ENCODE measurements at regions not wholly inside any gene's neighbourhood (a gene's known extent, or its start where the extent isn't known, plus 50 kb on each side); places are given as distances from the start of the nearest gene placed in this dataset.

DNA sequence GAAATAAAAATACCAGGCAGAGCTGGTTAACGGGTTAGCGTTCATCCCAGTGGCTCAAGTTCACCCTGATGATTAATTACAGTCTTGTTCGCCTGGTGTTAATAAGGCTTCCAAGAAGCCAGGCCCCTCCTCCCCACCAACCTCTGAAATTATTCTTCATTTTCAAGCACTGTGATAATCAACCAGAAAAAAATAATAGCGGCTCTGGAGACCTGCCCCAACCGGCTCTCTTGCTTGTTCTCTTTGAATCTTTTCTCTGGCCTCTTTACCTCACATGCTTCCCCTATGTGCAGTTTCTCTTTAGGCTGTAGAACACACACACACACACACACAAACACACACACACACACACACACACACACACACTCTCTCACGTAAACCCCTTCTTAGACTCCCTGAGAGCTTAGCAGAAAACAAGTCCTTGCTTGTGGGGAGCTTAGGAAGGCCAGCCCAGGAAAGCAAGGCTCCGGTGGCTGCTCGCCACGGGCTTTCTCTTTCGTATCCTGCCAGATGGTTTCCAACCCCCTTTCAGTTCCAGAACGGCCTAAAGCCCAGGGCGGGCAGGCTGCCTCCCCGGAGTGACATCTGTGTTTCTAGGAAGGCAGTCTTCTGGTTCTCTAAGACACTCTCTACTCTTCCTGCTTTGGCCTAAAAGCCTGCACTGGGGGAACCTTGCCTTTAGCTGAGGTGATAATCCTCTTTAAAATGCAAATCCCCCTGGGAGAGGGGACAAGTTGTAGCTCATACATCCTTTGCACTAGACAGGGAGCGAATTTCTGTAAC lies 106.4 kb upstream of the SESN3 start:
- no peak for DNase-seq (ENCODE audit: insufficient read length, low spot score)
- no peak for FAIRE-seq

DNA sequence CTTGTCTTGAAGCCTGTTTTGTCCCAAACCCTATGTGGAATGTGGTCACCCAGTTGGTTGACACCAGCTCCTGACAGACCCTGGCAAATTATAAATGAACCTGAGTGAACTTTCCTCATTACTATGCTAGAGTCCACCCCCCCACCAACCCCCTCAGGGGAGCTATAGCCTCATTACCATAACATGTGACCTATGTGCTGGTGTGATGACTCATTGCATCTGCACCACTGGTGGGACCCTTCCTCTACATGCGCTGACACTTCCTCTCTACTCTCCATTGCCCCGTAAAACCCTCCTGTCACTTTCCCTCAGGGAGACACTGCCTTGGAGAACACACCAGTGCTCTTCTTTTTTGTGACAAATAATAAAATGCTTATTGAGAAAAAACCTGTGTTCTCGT lies 105.0 kb upstream of the SESN3 start:
- no peak for DNase-seq (ENCODE audit: insufficient read length, low spot score)
- no peak for FAIRE-seq

DNA sequence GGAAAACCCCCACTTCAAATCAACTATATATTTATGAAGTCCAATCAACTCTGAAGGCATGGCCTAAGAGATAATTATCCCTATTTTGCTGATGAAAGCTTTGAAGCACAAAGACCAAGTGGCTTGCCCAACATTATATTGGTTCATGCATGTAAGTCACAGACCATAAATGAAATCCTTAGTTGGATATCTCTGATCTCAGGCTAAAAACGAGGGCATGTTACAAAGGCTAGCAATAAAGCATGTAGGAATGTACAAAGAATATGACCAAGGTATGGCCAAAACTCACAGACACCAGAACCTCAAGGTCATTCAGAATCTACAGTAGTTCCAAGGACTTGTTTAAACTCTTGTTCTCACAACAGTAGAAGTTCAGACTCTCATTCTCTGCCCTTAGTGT lies 100.2 kb upstream of the SESN3 start:
- FAIRE-seq = no peak
- DNase-seq (ENCODE audit: insufficient read length, low spot score) = no peak

DNA sequence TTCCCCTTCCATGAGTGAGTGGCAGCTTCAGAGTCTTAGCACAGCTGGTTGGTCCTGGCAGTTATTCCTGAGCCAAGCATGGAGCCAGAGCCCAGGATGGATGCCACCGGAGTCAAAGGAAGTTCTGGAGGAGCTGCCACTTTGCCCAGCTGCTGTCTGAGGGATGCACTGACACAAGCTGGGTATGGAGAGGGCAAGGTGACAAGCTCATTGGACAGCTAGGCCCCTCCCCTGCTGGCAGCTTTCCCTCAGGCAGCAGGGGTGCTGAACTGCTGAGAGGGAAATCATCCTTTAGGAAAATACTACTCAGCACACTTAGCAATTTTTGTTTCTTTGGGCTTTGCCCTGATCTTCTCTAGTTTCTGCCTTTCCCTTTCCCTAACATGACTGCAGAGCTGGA lies 99.3 kb upstream of the SESN3 start:
- no peak for FAIRE-seq

DNA sequence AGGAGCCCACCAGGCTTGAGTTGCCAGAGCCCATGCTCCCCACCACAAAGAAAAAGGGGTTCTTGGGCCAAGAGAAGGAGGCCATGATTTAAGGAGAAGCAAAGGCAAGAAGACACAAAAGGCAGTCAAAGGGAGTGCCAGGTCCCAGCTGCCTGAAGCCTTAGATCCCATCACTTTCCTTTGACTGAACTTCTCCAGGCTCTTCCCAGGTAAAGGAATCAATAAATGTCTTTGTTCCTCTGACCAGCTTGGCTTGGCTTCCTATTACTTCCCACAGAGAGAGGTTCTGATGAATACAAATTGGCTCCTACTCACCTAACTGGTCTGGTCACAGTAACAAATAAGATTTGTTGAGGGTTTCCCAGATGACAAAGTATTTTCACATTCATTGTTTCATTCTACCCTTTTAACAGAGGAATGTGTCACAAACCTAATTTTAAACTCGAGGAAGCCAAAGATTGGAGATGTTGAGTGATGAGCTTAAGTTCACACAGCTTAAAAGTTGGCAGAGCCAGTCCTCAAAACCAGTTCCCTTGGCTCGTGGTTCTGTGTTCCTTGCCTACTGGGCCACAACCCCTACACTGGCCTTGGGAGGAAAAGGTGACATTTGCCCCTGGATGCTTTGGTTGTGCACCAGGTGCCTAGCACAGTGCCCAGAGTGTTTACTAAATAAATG lies 96.4 kb upstream of the SESN3 start:
- FAIRE-seq (no peak), DNase-seq (ENCODE audit: insufficient read length, low spot score) (no peak)

More for the DNA sequence above, 99.3 kb upstream of the SESN3 start:
- DNase-seq (ENCODE audit: insufficient read length, low spot score) = no peak

DNA sequence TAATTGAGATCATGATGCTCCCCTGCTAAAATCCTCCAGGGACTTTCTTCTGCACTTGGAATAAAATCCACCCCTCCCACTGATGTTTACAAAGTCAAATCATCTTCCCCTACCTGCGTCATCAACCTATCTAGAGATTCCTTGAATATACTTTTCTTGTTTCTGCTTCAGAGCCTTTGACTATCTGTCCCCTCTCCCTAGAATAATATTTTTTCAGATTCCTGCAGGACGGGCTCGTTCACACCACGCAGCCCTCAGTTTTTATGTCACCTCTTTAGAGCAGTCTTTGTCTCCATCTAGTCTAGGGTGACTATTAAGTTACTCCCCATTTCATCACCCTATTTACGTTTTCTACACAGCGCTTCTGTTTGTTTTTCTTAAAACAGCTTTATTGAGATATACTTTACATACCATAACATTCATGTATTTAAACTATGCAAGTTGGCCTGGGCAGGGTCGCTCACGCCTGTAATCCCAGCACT lies 94.8 kb upstream of the SESN3 start:
- FAIRE-seq = no peak
- DNase-seq (ENCODE audit: insufficient read length, low spot score) = no peak

DNA sequence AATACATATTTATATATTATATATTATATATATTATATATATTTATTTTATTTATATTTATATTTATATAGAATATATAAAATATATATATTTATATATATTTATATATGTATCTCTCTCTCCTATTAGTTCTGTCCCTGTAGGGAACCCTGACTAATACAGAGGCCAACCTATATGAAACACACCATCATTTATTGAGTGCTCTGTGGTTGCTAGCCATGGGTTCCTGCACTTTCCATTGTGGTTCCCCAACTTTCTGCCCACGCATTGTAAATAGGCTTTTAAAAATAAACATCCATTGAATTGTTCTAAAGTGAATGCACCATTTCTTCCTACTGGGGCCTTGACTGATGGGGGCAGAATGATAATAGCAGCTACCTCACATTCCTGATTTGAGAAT lies 93.8 kb upstream of the SESN3 start:
- no peak for DNase-seq (ENCODE audit: insufficient read length, low spot score)

DNA sequence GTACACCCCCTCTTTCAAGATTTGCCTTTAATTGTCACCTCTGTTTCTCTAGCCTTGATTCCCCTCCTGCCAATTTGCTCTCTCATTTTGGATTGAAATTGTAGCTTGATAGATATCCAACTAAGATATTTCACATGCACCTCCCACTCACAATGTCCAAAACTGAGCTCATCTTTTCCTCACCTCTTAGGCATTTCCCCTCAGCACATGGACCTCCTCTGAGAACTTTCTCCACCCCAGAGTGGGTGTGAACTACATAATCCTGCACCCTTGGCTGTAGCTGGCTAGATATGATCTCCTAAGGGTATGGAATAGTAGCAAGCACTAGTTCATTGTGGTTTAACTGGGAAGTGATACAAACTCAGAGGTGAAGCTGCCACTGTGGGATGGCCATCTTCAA lies 91.5 kb upstream of the SESN3 start:
- no peak for FAIRE-seq
- no peak for DNase-seq (ENCODE audit: insufficient read length, low spot score)

More for the DNA sequence above, 93.8 kb upstream of the SESN3 start:
- FAIRE-seq = no peak

DNA sequence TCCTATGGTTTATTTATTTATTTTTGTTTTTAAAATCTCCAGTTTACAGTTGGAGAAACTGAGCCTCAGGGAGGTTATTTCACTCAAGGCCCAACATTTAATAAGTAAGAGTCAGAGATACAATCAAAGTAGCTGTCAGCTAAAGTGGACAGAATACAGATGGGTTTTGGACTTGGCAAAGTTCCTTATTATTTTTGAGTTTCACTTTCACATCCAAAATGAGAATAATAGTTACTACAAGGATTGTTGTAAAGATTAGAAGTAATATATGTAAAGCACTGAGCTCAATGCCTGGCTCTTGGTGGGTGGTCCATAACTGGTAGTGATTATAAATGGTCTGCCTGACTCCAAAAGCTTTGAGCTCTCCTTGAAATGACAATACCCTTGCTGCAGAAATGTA lies 87.5 kb upstream of the SESN3 start:
- no peak for FAIRE-seq

DNA sequence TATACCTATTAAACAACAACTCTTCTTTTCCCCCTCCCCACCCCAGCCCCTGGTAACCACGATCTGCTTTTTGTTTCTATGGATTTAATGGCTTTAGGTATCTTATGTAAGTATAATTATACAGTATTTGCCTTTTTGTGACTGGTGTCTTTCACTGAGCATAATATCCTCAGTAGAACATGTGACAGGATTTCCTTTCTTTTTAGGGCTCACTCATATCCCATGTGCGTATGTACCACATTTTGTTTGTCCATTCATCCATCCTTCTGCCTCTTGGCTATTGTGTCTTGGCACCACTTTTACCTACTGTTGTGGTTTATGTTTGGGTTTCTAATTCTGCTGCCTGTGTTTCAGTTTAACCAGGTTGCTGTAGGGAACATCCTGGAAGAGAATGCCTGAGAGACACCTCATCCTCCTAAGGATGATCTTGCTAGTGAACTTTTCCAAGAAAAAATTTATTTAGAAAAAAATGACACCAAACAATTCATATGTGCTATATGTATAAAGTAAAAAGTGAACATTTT lies 77.6 kb upstream of the SESN3 start:
- FAIRE-seq (no peak), DNase-seq (ENCODE audit: insufficient read length, low spot score) (no peak)

More for the DNA sequence above, 87.5 kb upstream of the SESN3 start:
- no peak for DNase-seq (ENCODE audit: insufficient read length, low spot score)

DNA sequence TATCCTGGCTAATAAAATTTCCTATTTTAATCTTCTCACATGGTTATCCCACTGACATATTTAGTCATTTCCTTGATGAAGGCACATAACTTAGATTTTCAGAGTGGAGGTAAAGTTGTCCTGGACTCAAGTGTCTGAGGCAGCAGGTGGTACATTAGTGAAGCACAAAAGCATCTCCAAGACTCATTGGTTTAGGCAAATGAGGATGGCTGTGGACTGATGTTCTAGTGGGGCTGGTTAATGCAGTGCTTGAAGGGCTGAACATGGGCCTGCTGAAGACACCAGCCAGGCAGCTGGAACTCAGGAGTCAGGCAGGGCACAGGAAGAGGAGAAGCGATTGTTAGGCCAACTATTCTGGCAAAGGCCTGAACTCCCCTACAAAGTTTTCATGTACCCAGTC lies 76.3 kb upstream of the SESN3 start:
- FAIRE-seq (no peak), DNase-seq (ENCODE audit: insufficient read length, low spot score) (no peak)

DNA sequence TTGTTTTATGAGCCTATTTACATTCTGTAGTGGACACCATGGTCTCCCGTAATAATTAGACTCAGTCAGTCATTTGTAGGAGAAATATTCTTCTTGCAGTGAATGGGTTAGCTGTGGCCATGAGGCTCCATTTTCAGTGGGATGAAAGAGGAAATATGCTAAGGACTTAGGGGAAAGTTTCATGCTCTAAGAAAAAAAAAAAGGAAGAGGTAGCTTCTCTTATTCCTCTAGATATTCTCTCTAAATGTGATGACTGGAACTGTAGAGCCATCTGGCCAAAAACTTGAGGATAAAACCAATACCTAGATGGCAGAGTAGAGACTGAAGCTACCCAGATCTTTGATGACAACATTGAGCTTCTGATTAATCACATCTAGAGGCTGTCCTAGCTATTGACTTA lies 75.8 kb upstream of the SESN3 start:
- FAIRE-seq (no peak), DNase-seq (ENCODE audit: insufficient read length, low spot score) (no peak)

DNA sequence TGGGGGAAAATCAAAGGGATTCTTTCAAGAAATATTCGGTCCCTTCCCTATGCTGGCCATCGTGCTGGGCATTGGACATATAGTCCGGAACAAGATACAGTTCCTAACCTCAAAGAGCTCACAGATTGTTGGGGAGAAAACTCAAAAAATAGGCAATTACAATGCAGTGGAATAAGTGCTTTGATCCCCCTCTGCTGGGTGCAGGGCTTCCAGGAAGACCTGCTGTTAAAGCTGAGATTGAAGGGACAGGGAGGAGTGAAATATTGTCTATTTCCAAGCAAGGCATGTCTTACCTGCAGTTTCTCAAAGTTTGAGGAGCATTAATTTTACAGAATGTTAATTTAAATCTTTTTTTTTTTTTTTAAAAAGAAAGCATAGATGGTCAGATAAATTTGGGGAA lies 75.1 kb upstream of the SESN3 start:
- FAIRE-seq = no peak
- no peak for DNase-seq (ENCODE audit: insufficient read length, low spot score)

DNA sequence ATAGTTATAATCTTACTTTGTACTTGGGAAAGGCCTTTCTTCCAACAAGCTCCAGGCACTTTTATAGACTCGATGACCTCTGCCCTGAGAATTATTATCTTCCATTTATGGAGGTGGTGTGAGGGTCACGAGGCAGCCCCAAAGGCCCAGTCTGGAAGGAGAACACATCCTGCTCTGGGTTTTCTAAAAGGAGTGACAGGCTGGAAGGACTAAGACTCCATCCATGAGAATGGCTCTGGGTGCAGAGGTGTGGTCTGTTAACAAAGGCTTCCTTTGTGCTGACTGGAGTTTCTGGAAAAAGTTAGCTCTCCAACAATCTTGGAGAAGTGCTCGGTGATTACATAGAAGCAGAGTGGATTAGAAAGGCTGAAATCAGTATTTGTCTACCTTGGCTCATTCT lies 74.7 kb upstream of the SESN3 start:
- no peak for FAIRE-seq
- no peak for DNase-seq (ENCODE audit: insufficient read length, low spot score)

DNA sequence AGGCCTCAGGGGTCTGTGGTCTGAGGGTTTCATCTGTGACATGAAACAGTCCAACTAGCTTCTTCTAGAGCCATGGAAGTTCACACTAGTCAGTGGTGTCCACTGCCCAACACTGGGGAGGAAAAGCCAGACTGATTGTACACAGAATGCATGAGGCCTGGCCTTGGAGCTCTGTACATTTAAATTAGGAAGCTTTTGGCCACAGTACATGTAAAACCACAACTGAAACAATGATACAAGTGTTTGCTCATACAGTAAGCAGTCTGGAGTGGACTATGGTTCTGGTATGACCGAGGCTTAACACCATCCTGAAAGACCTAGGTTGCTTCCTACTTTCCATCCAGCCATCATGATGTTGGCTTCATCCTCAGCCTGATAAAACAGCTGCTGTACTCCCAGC lies 73.8 kb upstream of the SESN3 start:
- FAIRE-seq = no peak
- no peak for DNase-seq (ENCODE audit: insufficient read length, low spot score)

DNA sequence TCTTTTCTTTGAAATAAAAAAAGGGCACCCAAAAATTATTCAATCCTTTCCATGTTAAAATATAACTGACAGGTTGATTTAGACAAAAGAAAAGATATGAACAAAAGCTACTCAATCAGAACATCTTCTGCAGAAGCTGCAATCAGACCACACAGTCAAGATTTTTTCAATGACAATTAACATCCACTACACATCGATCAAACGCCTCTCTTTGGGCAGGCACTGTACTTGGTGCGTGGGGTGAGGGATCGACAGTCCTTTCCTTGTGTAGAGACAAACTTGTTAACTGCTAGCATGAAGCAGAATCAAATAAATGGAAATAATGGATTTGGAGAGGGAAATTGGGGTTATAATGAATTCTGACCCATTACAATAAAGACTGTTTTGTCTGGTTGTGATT lies 71.2 kb upstream of the SESN3 start:
- DNase-seq (ENCODE audit: insufficient read length, low spot score) = no peak
- FAIRE-seq = no peak

DNA sequence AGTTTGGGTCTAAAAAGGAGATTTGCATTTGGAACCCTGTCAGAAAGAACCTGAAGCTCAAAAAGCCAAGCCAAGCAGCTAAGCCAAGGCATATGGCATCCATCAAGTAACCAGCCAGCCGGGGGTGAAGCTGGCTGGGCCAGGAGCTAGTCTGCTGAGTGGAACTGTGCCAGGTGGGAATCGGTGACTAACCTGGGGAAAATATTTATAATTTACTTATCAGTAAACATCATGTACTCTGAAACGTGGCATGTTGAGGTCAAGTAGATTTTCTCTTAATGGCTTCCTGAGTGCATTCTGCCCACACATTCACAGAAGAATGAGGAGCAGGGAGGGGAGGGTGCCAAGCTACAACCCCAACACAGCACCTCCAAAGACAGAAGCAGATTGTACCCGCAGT lies 70.5 kb upstream of the SESN3 start:
- DNase-seq (ENCODE audit: insufficient read length, low spot score) (no peak), FAIRE-seq (no peak)

DNA sequence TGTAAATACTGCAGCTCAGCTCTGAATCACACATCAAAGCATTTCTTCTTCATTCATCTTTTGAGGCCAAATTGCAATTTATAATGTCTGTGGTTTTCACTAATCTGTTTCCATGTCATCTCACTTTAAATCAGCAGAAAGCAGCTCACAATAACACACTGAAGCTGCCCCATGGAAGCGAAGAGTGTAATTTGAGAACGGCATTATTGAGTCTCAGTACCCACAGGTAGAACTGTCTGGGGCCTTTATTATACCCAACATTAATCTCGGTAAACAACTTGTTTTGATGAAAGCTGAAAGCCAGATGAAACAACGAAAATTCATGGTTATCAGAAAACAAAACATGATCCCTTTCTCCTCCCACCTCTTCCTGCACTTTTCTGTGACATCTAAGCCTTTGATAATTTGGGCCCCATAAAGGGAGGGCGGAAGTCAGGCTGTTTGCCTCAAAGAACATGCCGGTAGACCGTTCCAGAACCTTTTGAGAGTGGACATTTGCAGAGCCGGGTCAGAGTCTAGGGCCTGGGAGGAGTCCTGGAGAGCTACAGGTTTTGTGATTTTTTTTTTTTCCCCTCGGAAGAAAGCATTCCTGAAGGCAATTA lies 68.2 kb upstream of the SESN3 start:
- DNase-seq (ENCODE audit: insufficient read length, low spot score) = no peak
- FAIRE-seq = no peak

DNA sequence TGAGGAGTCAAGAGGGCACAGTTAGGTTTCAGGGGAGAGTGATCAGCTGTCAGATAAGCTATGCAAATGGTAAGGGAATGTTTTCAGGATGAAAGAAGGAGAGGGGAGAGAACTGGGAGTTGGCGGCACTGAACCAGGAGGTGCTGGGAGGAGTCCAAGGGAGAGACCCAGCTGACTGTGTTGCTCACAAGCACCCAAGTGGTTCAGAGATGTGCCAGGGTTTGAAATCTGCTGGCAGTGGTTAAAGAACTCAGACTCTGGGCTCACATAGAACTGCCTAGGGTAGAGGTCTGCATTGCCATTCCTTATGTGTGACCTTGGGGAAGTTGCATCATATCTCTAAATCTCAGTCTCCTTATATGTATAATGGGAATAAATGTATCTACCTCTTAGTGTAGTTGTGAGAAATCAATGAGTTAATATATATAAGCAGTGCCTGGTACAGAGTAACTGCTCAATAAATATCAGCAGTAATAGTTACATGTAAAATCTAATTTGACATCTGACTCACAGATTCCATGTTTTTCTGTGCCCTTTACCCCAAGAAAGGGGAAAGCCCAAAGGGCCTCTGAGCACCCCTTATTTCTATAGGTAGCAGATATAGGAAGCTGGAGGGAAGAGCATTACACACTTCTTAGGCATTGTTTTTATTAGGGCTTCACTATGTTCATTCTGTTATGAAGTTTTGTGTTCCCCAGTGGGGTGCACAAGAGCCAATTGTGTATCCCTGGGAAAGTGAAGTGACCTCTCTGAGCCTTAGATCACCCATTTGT lies 66.9 kb upstream of the SESN3 start:
- FAIRE-seq = no peak
- DNase-seq (ENCODE audit: insufficient read length, low spot score) = no peak

DNA sequence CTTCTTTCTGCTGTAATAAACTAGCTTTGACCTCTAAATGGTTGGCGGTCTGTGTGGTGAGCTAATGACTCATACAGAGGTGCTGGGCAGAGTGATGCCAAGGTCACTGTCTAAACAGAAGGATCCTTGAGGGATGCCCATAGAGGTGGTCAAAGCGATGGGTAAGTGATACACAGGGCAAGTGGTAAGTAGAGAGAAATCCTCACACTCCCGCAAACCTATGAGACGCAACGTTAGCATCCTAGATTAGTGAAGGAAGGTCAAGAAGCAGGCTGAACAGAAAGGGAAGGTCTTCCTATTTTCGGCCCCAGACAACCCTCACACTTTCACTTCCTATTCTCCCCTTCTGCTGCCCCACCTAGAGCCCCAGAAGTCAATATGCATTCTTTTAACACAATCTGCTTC lies 65.6 kb upstream of the SESN3 start:
- no peak for FAIRE-seq
- no peak for DNase-seq (ENCODE audit: insufficient read length, low spot score)

DNA sequence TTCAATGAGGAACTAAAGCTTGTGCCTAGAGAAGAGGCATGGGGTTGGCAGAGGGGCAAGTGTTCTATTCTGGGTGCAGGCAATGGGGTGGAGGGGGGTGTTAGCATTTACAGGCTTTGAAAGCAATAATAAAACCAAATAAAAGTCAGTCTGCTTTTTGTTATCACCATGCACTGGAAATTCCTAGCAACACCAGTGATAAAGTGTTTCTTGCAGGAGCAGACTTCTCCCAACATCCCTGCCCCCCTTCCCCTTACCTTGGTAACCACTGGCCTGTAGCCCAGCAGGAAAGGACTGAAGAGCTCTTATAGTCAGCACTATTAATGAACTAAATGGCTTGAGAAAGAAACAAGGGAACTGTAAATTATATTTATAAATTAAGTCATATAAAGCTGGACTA lies 65.2 kb upstream of the SESN3 start:
- FAIRE-seq = no peak
- DNase-seq (ENCODE audit: insufficient read length, low spot score) = no peak
